ENCODE measurements at regions not wholly inside any gene's neighbourhood (a gene's known extent, or its start where the extent isn't known, plus 50 kb on each side); places are given as distances from the start of the nearest gene placed in this dataset.

DNA sequence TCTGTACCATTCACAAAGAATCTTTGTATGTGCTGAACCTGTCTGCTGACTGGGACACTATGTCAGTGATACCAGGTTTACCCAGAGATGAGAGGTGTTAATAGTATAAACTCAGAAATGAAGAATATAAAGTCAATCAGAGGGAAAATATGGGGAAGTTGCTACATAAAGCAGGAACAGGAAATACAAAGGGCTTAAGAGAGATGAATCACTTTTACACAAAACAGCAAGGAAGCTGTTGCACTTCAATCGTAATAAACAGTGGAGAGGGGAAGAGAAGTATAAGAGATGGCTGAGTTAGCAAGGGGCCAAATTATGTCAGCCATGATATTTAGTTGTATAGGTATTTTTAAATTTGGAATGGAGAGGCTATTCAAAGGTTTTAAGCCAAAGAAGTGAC, 890.2 kb upstream of the NCAM2 start:
- TF ChIP-seq, protein P1, sequence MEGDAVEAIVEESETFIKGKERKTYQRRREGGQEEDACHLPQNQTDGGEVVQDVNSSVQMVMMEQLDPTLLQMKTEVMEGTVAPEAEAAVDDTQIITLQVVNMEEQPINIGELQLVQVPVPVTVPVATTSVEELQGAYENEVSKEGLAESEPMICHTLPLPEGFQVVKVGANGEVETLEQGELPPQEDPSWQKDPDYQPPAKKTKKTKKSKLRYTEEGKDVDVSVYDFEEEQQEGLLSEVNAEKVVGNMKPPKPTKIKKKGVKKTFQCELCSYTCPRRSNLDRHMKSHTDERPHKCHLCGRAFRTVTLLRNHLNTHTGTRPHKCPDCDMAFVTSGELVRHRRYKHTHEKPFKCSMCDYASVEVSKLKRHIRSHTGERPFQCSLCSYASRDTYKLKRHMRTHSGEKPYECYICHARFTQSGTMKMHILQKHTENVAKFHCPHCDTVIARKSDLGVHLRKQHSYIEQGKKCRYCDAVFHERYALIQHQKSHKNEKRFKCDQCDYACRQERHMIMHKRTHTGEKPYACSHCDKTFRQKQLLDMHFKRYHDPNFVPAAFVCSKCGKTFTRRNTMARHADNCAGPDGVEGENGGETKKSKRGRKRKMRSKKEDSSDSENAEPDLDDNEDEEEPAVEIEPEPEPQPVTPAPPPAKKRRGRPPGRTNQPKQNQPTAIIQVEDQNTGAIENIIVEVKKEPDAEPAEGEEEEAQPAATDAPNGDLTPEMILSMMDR (IDR thresholded peaks at IDR 0.05; ENCODE audit: extremely low read depth in 1 of 2, insufficient read depth in 1 of 2, low read depth in 1 of 2, low read length in 2 of 2) = no peak
- TF ChIP-seq POLR2A (IDR thresholded peaks at IDR 0.05; ENCODE audit: low read depth, low read length) (no peak), EZH2 (IDR thresholded peaks at IDR 0.05; ENCODE audit: borderline replicate concordance, low read depth, low read length, severe bottlenecking) (no peak), POLR2AphosphoS5 (IDR thresholded peaks at IDR 0.05; ENCODE audit: insufficient read depth, low read depth, low read length) (no peak), JUN (IDR thresholded peaks at IDR 0.05; ENCODE audit: borderline replicate concordance, insufficient read depth, insufficient read length, low read depth) (no peak), MYC (IDR thresholded peaks at IDR 0.05; ENCODE audit: low read depth, low read length) (no peak), FOS (IDR thresholded peaks at IDR 0.05; ENCODE audit: borderline replicate concordance, insufficient read depth, low read length) (no peak)
- TF ChIP-seq, protein P2, sequence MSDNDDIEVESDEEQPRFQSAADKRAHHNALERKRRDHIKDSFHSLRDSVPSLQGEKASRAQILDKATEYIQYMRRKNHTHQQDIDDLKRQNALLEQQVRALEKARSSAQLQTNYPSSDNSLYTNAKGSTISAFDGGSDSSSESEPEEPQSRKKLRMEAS (IDR thresholded peaks at IDR 0.05; ENCODE audit: insufficient read depth, insufficient read length) = no peak

Measured in endothelial cell of umbilical vein (primary cell).